SK-N-SH (cell line): ENCODE measurements at regions not wholly inside any gene's neighbourhood (a gene's known extent, or its start where the extent isn't known, plus 50 kb on each side); places are given as distances from the start of the nearest gene placed in this dataset.

Experiments
- CTCF ChIA-PET: fragments of 300-600, 350-600 bp; formaldehyde crosslinking; extraction: SDS; loops from one replicate; lab custom pipeline; 2021; lab: Yijun Ruan, JAX
- POLR2A ChIA-PET: fragments of 350-600 bp; sonication (Branson Sonifier 250); formaldehyde crosslinking; extraction: SDS; loops from one replicate; lab custom pipeline; 2020; ENCODE audit warnings: antibody characterized with exemption, inconsistent platforms; lab: Yijun Ruan, JAX
- DNase-seq: peaks from one replicate; pipeline ENCODE4 v3.0.0; 2012
- H2AFZ ChIP-seq: fragments of 200-600 bp; sonication (generic); 2 replicates; pipeline ENCODE4 v1.8.1; 2016; ENCODE audit warnings: antibody characterized with exemption, mild to moderate bottlenecking, low read depth
- H3F3A ChIP-seq: fragments of 200-600 bp; sonication (generic); replicated peaks from 2 replicates; pipeline ENCODE3; 2016; ENCODE audit warnings: antibody characterized with exemption, mild to moderate bottlenecking; ENCODE audit not compliant: insufficient read depth
- H3K27ac ChIP-seq, 2 experiments: fragments of 200-500 bp in 1 of 2; fragments of 200-600 bp in 1 of 2; sonication (Bioruptor generic) in 1 of 2; sonication (generic), shearing (Covaris generic) in 1 of 2; 2 replicates each; pipeline versions ENCODE4 v1.5.1 to v1.6.1; 2014 to 2016; ENCODE audit warnings: low read depth in 2 of 2, inconsistent platforms in 1 of 2, low read length in 1 of 2, mild to moderate bottlenecking in 1 of 2, mixed read lengths in 1 of 2
- H3K27me3 ChIP-seq: fragments of 200-600 bp; sonication (generic), shearing (Covaris generic); 2 replicates; pipeline ENCODE4 v1.6.1; 2016; ENCODE audit warnings: mixed run types; ENCODE audit not compliant: insufficient read depth
- H3K36me3 ChIP-seq, 2 experiments: fragments of 200-500 bp in 1 of 2; fragments of 200-600 bp in 1 of 2; sonication (Bioruptor generic) in 1 of 2; sonication (generic) in 1 of 2; replicated peaks in 1 of 2; 2 replicates each; pipeline versions ENCODE3 to v1.5.1; 2014 to 2016; ENCODE audit warnings: low read length in 1 of 2, mild to moderate bottlenecking in 1 of 2; ENCODE audit not compliant: insufficient read depth in 2 of 2, control insufficient read depth in 1 of 2
- H3K4me1 ChIP-seq, 2 experiments: fragments of 200-500 bp in 1 of 2; fragments of 200-600 bp in 1 of 2; sonication (Bioruptor generic) in 1 of 2; sonication (generic), shearing (Covaris generic) in 1 of 2; 2 replicates each; pipeline versions ENCODE4 v1.5.1 to v1.6.1; 2014 to 2016; ENCODE audit warnings: low read depth in 1 of 2, low read length in 1 of 2, mixed run types in 1 of 2; ENCODE audit not compliant: insufficient read depth in 2 of 2, control insufficient read depth in 1 of 2
- H3K4me2 ChIP-seq: fragments of 200-600 bp; sonication (generic), shearing (Covaris generic); 2 replicates; pipeline ENCODE4 v1.6.1; 2017; ENCODE audit warnings: mixed run types
- H3K4me3 ChIP-seq, 2 experiments: fragments of 200-500 bp in 1 of 2; fragments of 200-600 bp in 1 of 2; sonication (Bioruptor generic) in 1 of 2; sonication (generic), shearing (Covaris generic) in 1 of 2; 2 replicates each; pipeline versions ENCODE4 v1.5.1 to v1.8.1; 2014 to 2016; ENCODE audit warnings: low read depth in 2 of 2, inconsistent platforms in 1 of 2, low read length in 1 of 2, mild to moderate bottlenecking in 1 of 2, mixed read lengths in 1 of 2, moderate library complexity in 1 of 2
- H3K79me2 ChIP-seq: fragments of 200-600 bp; sonication (generic); 2 replicates; pipeline ENCODE4 v1.8.1; 2017; ENCODE audit warnings: mild to moderate bottlenecking; ENCODE audit not compliant: insufficient read depth
- H3K9ac ChIP-seq: fragments of 200-600 bp; sonication (generic); 2 replicates; pipeline ENCODE4 v1.6.1; 2017; ENCODE audit warnings: mixed run types
- H3K9me2 ChIP-seq: fragments of 200-600 bp; sonication (generic); 2 replicates; pipeline ENCODE4 v1.6.1; 2017; ENCODE audit warnings: mixed run types
- H3K9me3 ChIP-seq: fragments of 200-600 bp; sonication (generic); 2 replicates; pipeline ENCODE4 v1.6.1; 2017; ENCODE audit warnings: mixed run types, mild to moderate bottlenecking, moderate library complexity
- H4K20me1 ChIP-seq: fragments of 200-600 bp; sonication (generic); 2 replicates; pipeline ENCODE4 v1.6.1; 2017; ENCODE audit warnings: mild to moderate bottlenecking, mixed run types; ENCODE audit not compliant: insufficient read depth
- CHD2 ChIP-seq: fragments of 150-350 bp; IDR thresholded peaks from 2 replicates; pipeline ENCODE4 v1.6.1; 2018; ENCODE audit warnings: low read length; ENCODE audit not compliant: partially characterized antibody
- ELF1 ChIP-seq: IDR thresholded peaks from 2 replicates; pipeline ENCODE4 v1.4.0; 2012
- EP300 ChIP-seq, 2 experiments: IDR thresholded peaks; 2 replicates each; pipeline versions ENCODE4 v1.4.0 to v1.6.1; 2012; ENCODE audit warnings: borderline replicate concordance in 1 of 2, low read depth in 1 of 2, low read length in 1 of 2
- EZH2phosphoT487 ChIP-seq: fragments of 200-600 bp; sonication (generic); IDR thresholded peaks from 2 replicates; pipeline ENCODE4 v1.6.1; 2017; ENCODE audit warnings: low read depth, mixed run types, mild to moderate bottlenecking, antibody characterized with exemption, moderate library complexity, borderline replicate concordance
- FOXJ3 ChIP-seq: sonication (generic); formaldehyde crosslinking; IDR thresholded peaks from 2 replicates; pipeline ENCODE4 v1.5.1; 2020; ENCODE audit warnings: mild to moderate bottlenecking, missing genetic modification reagents
- GABPA ChIP-seq: IDR thresholded peaks from 2 replicates; pipeline ENCODE4 v1.4.0; 2012; ENCODE audit warnings: low read depth, mild to moderate bottlenecking
- JUND ChIP-seq: IDR thresholded peaks from 2 replicates; pipeline ENCODE4 v1.4.0; 2012
- MEF2A ChIP-seq: IDR thresholded peaks from 2 replicates; pipeline ENCODE4 v1.4.0; 2012; ENCODE audit warnings: low read depth, borderline replicate concordance
- NFIC ChIP-seq: IDR thresholded peaks from 2 replicates; pipeline ENCODE4 v1.4.0; 2012; ENCODE audit warnings: borderline replicate concordance
- NRF1 ChIP-seq: IDR thresholded peaks from 2 replicates; pipeline ENCODE4 v1.6.1; 2012; ENCODE audit warnings: low read depth, mild to moderate bottlenecking, low read length
- PBX3 ChIP-seq: IDR thresholded peaks from 2 replicates; pipeline ENCODE4; 2012
- RAD21 ChIP-seq: IDR thresholded peaks from 2 replicates; pipeline ENCODE4 v1.6.1; 2012; ENCODE audit warnings: mild to moderate bottlenecking, low read length
- REST ChIP-seq: IDR thresholded peaks from 2 replicates; pipeline ENCODE4 v1.6.1; 2012; ENCODE audit warnings: mild to moderate bottlenecking, low read depth, low read length, moderate library complexity
- RFX5 ChIP-seq: IDR thresholded peaks from 2 replicates; pipeline ENCODE4 v1.6.1; 2012; ENCODE audit warnings: mild to moderate bottlenecking, improper control_type of control experiment, low read length
- SMC3 ChIP-seq: IDR thresholded peaks from 2 replicates; pipeline ENCODE4 v1.6.1; 2012; ENCODE audit warnings: low read depth, low read length, improper control_type of control experiment
- TAF1 ChIP-seq: IDR thresholded peaks from 2 replicates; pipeline ENCODE4 v1.6.1; 2012; ENCODE audit warnings: low read depth, mild to moderate bottlenecking, low read length, moderate library complexity, borderline replicate concordance
- TEAD4 ChIP-seq: IDR thresholded peaks from 2 replicates; pipeline ENCODE4 v1.4.0; 2012; ENCODE audit warnings: mild to moderate bottlenecking, borderline replicate concordance; ENCODE audit not compliant: insufficient read depth
- YY1 ChIP-seq: IDR thresholded peaks from 2 replicates; pipeline ENCODE4 v1.4.0; 2012; ENCODE audit warnings: low read depth, mild to moderate bottlenecking
- WGBS: methylation state at CpG from one replicate; pipeline ENCODE4 v1.1.6; 2017; ENCODE audit warnings: low lambda C conversion rate; 5-methylcytosine and 5-hydroxymethylcytosine counted together
- TF ChIP-seq, protein P1 (sequence below): IDR thresholded peaks from 2 replicates; pipeline ENCODE4 v1.4.0; 2012; ENCODE audit warnings: low read depth, borderline replicate concordance

DNA sequence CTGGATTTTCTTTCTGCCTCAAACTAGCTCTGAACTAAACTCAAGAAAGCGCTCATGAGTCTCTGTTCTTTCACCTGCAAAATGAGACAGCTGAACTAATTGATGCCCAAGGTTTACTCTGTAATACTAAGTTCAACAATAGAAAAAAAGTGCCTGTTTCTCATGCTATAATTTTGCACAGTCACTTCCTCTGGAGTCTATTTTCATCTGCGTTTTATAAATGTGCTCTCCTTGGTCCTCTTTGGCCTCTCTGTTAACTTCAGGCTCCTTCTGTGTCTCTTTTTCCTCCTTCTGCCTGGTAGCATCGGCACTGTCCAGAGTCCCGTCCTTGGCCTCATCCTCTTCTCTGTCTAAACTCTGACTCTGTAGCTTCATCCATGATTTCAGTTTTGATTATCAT is 311.9 kb upstream of the TLE4 start:
- Histone ChIP-seq H3K79me2 (no peaks in the 10 kb centered on the region), H3F3A (no peaks in the 10 kb centered on the region), H3K9me3 (no peaks in the 10 kb centered on the region), H3K27me3 (no peaks in the 10 kb centered on the region), H3K4me2 (no peak overlapping the region), H2AFZ (no peak overlapping the region), H3K4me3 (no peak overlapping the region), H4K20me1 (no peaks in the 10 kb centered on the region), H3K36me3 (no peaks in the 10 kb centered on the region), H3K9ac (no peak overlapping the region), H3K9me2 (no peaks in the 10 kb centered on the region), H3K4me1 (peaks cover 0 to 10% of the 10 kb centered on the region in 2 experiments; a peak in 2 of 4 replicates), H3K27ac (no peak overlapping the region)
- CTCF ChIA-PET = no interaction called here
- WGBS = 86% methylated on average over 4 of the region's 4 CpGs
- TF ChIP-seq REST (no peak), YY1 (no peak), TAF1 (no peak), FOXJ3 (no peak), SMC3 (no peak), EP300 (IDR thresholded peaks at IDR 0.05; ENCODE audit: borderline replicate concordance in 1 of 2, low read depth in 1 of 2, low read length in 1 of 2) (no peak), JUND (no peak), EZH2phosphoT487 (no peak), GABPA (no peak), RAD21 (no peak), CHD2 (no peak), NFIC (no peak), ELF1 (no peak), TEAD4 (no peak), NRF1 (no peak), MEF2A (no peak), PBX3 (no peak), RFX5 (no peak)
- TF ChIP-seq, protein P1, sequence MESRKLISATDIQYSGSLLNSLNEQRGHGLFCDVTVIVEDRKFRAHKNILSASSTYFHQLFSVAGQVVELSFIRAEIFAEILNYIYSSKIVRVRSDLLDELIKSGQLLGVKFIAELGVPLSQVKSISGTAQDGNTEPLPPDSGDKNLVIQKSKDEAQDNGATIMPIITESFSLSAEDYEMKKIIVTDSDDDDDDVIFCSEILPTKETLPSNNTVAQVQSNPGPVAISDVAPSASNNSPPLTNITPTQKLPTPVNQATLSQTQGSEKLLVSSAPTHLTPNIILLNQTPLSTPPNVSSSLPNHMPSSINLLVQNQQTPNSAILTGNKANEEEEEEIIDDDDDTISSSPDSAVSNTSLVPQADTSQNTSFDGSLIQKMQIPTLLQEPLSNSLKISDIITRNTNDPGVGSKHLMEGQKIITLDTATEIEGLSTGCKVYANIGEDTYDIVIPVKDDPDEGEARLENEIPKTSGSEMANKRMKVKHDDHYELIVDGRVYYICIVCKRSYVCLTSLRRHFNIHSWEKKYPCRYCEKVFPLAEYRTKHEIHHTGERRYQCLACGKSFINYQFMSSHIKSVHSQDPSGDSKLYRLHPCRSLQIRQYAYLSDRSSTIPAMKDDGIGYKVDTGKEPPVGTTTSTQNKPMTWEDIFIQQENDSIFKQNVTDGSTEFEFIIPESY = no peak
- POLR2A ChIA-PET = no interaction called here
- DNase-seq = no peak
